GM19372 (cell line): ENCODE measurements at regions not wholly inside any gene's neighbourhood (a gene's known extent, or its start where the extent isn't known, plus 50 kb on each side); places are given as distances from the start of the nearest gene placed in this dataset.

Experiments
- ATAC-seq: cut with Tn5 transposase; IDR thresholded peaks from one replicate; pipeline ENCODE4 v1.9.1; 2021; ENCODE audit warnings: mild to moderate bottlenecking, low read depth, moderate library complexity; ENCODE audit not compliant: unreplicated experiment

- no peak for ATAC-seq
Observed at GRCh38 chr5:109476292-109476691, 66.5 kb upstream of the PJA2 start.

GRCh38 chr5:109469896-109470662, 60.3 kb upstream of the PJA2 start:
- ATAC-seq, result no peak

- ATAC-seq, result peak; percentile 99
Observed at GRCh38 chr5:109468737-109469420, 59.1 kb upstream of the PJA2 start.

GRCh38 chr5:109468288-109468676, 58.5 kb upstream of the PJA2 start:
- ATAC-seq, result no peak

GRCh38 chr5:109467058-109467457, 57.3 kb upstream of the PJA2 start:
- no peak for ATAC-seq
